ENCODE measurements at regions not wholly inside any gene's neighbourhood (a gene's known extent, or its start where the extent isn't known, plus 50 kb on each side); places are given as distances from the start of the nearest gene placed in this dataset.

GRCh38 chr2:41851554-41851953 is 196.3 kb upstream of the PKDCC start:
- Mint-ChIP-seq H3K9me3 (no peaks in the 10 kb centered on the region), H3K27me3 (peaks cover 31% of the 10 kb centered on the region), H3K4me1 (no peaks in the 10 kb centered on the region), H3K4me3 (no peak overlapping the region), H3K27ac (no peak overlapping the region), H3K36me3 (ENCODE audit: low read depth) (no peaks in the 10 kb centered on the region)
- no peak for DNase-seq
- POLR2A ChIA-PET: no interaction called here
- CTCF ChIA-PET: interaction anchor here (0.6 to 5.2 kb wide), 4 partner anchors 10 to 235 kb away, joined by 3 to 49 read pairs (median 4); no protein-coding TSS in a partner anchor

- DNase-seq: no peak
- Mint-ChIP-seq H3K4me1 (no peaks in the 10 kb centered on the region), H3K9me3 (no peaks in the 10 kb centered on the region), H3K27me3 (peaks cover 17% of the 10 kb centered on the region), H3K4me3 (no peak overlapping the region), H3K27ac (no peak overlapping the region), H3K36me3 (ENCODE audit: low read depth) (no peaks in the 10 kb centered on the region)
- CTCF ChIA-PET: interaction anchor here (0.6 to 5.2 kb wide), 11 partner anchors 10 to 379 kb away, joined by 3 to 49 read pairs (median 4); no protein-coding TSS in a partner anchor
- POLR2A ChIA-PET: interaction anchor here (2.5 kb wide), 1 partner anchor 13 kb away, joined by 8 read pairs; no protein-coding TSS in a partner anchor
These were observed 194.2 kb upstream of the PKDCC start for GRCh38 chr2:41853427-41854191.

GRCh38 chr2:41854227-41854626 is 193.6 kb upstream of the PKDCC start:
- no peak overlapping the region for H3K27ac Mint-ChIP-seq
- no peaks in the 10 kb centered on the region for H3K9me3 Mint-ChIP-seq
- H3K27me3 Mint-ChIP-seq: peaks cover 16% of the 10 kb centered on the region
- ChIA-PET CTCF (interaction anchor here (0.7 to 5.2 kb wide), 8 partner anchors 10 to 269 kb away, joined by 3 to 49 read pairs (median 6); no protein-coding TSS in a partner anchor), POLR2A (interaction anchor here (2.5 kb wide), 1 partner anchor 14 kb away, joined by 8 read pairs; no protein-coding TSS in a partner anchor)
- no peaks in the 10 kb centered on the region for H3K4me1 Mint-ChIP-seq
- H3K36me3 Mint-ChIP-seq (ENCODE audit: low read depth): no peaks in the 10 kb centered on the region
- DNase-seq: no peak
- no peak overlapping the region for H3K4me3 Mint-ChIP-seq

GRCh38 chr2:41856946-41857345 is 190.9 kb upstream of the PKDCC start:
- Mint-ChIP-seq H3K36me3 (ENCODE audit: low read depth) (no peaks in the 10 kb centered on the region), H3K27ac (no peak overlapping the region), H3K4me1 (no peaks in the 10 kb centered on the region), H3K9me3 (no peaks in the 10 kb centered on the region), H3K27me3 (peaks cover 13% of the 10 kb centered on the region), H3K4me3 (no peak overlapping the region)
- ChIA-PET POLR2A (no interaction called here), CTCF (interaction anchor here (1.3 to 2.6 kb wide), 2 partner anchors 13 to 230 kb away, joined by 3 to 8 read pairs; no protein-coding TSS in a partner anchor)
- DNase-seq: no peak

- H3K4me3 Mint-ChIP-seq: no peak overlapping the region
- peaks cover 16% of the 10 kb centered on the region for H3K27me3 Mint-ChIP-seq
- no peaks in the 10 kb centered on the region for H3K36me3 Mint-ChIP-seq (ENCODE audit: low read depth)
- H3K4me1 Mint-ChIP-seq: no peaks in the 10 kb centered on the region
- no peak overlapping the region for H3K27ac Mint-ChIP-seq
- H3K9me3 Mint-ChIP-seq: no peaks in the 10 kb centered on the region
- CTCF ChIA-PET: interaction anchor here (0.8 to 1.6 kb wide), 2 partner anchors 8 to 227 kb away, joined by 3 to 6 read pairs; no protein-coding TSS in a partner anchor
- DNase-seq: no peak
- POLR2A ChIA-PET: no interaction called here
These were observed 188.0 kb upstream of the PKDCC start for GRCh38 chr2:41859615-41860514.

GRCh38 chr2:41863062-41863461 is 184.8 kb upstream of the PKDCC start:
- ChIA-PET POLR2A (no interaction called here), CTCF (interaction anchor here (1.6 kb wide), 1 partner anchor 10 kb away, joined by 6 read pairs; no protein-coding TSS in a partner anchor)
- Mint-ChIP-seq H3K4me1 (peaks cover 9% of the 10 kb centered on the region), H3K9me3 (no peaks in the 10 kb centered on the region), H3K4me3 (no peak overlapping the region), H3K36me3 (ENCODE audit: low read depth) (no peaks in the 10 kb centered on the region), H3K27ac (no peak overlapping the region), H3K27me3 (peaks cover 22% of the 10 kb centered on the region)
- DNase-seq: no peak

- CTCF ChIA-PET: interaction anchor here (0.7 to 2.0 kb wide), 2 partner anchors 8 to 221 kb away, joined by 3 to 6 read pairs; no protein-coding TSS in a partner anchor
- H3K27ac Mint-ChIP-seq: no peak overlapping the region
- peaks cover 12% of the 10 kb centered on the region for H3K4me1 Mint-ChIP-seq
- POLR2A ChIA-PET: no interaction called here
- DNase-seq: no peak
- H3K4me3 Mint-ChIP-seq: no peak overlapping the region
- H3K27me3 Mint-ChIP-seq: peaks cover 19% of the 10 kb centered on the region
- no peaks in the 10 kb centered on the region for H3K36me3 Mint-ChIP-seq (ENCODE audit: low read depth)
- no peaks in the 10 kb centered on the region for H3K9me3 Mint-ChIP-seq
These were observed 182.6 kb upstream of the PKDCC start for GRCh38 chr2:41865263-41865662.

- peak overlapping the region; percentile 31 for H3K4me3 Mint-ChIP-seq
- peaks cover 17% of the 10 kb centered on the region for H3K27me3 Mint-ChIP-seq
- no peaks in the 10 kb centered on the region for H3K9me3 Mint-ChIP-seq
- POLR2A ChIA-PET: interaction anchor here (0.9 kb wide), 1 partner anchor 29 kb away, joined by 4 read pairs; no protein-coding TSS in a partner anchor
- DNase-seq: no peak
- CTCF ChIA-PET: interaction anchor here (0.8 to 8.1 kb wide), 4 partner anchors 21 to 220 kb away, joined by 3 to 278 read pairs (median 4); no protein-coding TSS in a partner anchor
- H3K27ac Mint-ChIP-seq: no peak overlapping the region
- H3K4me1 Mint-ChIP-seq: peaks cover 13% of the 10 kb centered on the region
- no peaks in the 10 kb centered on the region for H3K36me3 Mint-ChIP-seq (ENCODE audit: low read depth)
These were observed 180.3 kb upstream of the PKDCC start for GRCh38 chr2:41867553-41867952.

GRCh38 chr2:41869542-41870264 is 178.1 kb upstream of the PKDCC start:
- H3K9me3 Mint-ChIP-seq: no peaks in the 10 kb centered on the region
- no peaks in the 10 kb centered on the region for H3K36me3 Mint-ChIP-seq (ENCODE audit: low read depth)
- ChIA-PET CTCF (interaction anchor here (1.0 to 8.1 kb wide), 16 partner anchors 9 to 490 kb away, joined by 3 to 278 read pairs (median 4); partner anchors contain the start of gene PKDCC), POLR2A (interaction anchor here (0.6 to 2.0 kb wide), 3 partner anchors 26 to 217 kb away, joined by 3 to 7 read pairs (median 6); no protein-coding TSS in a partner anchor)
- peaks cover 18% of the 10 kb centered on the region for H3K4me1 Mint-ChIP-seq
- H3K4me3 Mint-ChIP-seq: no peak overlapping the region
- no peak overlapping the region for H3K27ac Mint-ChIP-seq
- DNase-seq: peak; percentile 73
- peaks cover 16% of the 10 kb centered on the region for H3K27me3 Mint-ChIP-seq

- CTCF ChIA-PET: interaction anchor here (1.0 to 8.1 kb wide), 16 partner anchors 8 to 489 kb away, joined by 3 to 278 read pairs (median 4); partner anchors contain the start of gene PKDCC
- no peak overlapping the region for H3K4me3 Mint-ChIP-seq
- no peaks in the 10 kb centered on the region for H3K36me3 Mint-ChIP-seq (ENCODE audit: low read depth)
- no peak overlapping the region for H3K27ac Mint-ChIP-seq
- POLR2A ChIA-PET: interaction anchor here (1.3 to 2.0 kb wide), 3 partner anchors 26 to 216 kb away, joined by 6 to 7 read pairs (median 7); no protein-coding TSS in a partner anchor
- no peak for DNase-seq
- peaks cover 18% of the 10 kb centered on the region for H3K4me1 Mint-ChIP-seq
- H3K27me3 Mint-ChIP-seq: peaks cover 16% of the 10 kb centered on the region
- no peaks in the 10 kb centered on the region for H3K9me3 Mint-ChIP-seq
These were observed 177.6 kb upstream of the PKDCC start for GRCh38 chr2:41870265-41870585.

GRCh38 chr2:41871080-41871479 is 176.7 kb upstream of the PKDCC start:
- H3K27me3 Mint-ChIP-seq: peaks cover 12% of the 10 kb centered on the region
- ChIA-PET CTCF (interaction anchor here (0.9 to 8.1 kb wide), 5 partner anchors 9 to 217 kb away, joined by 3 to 278 read pairs (median 3); no protein-coding TSS in a partner anchor), POLR2A (interaction anchor here (1.7 to 2.0 kb wide), 2 partner anchors 25 to 215 kb away, joined by 7 read pairs; no protein-coding TSS in a partner anchor)
- peaks cover 18% of the 10 kb centered on the region for H3K4me1 Mint-ChIP-seq
- DNase-seq: no peak
- no peak overlapping the region for H3K4me3 Mint-ChIP-seq
- no peaks in the 10 kb centered on the region for H3K36me3 Mint-ChIP-seq (ENCODE audit: low read depth)
- H3K27ac Mint-ChIP-seq: no peak overlapping the region
- H3K9me3 Mint-ChIP-seq: no peaks in the 10 kb centered on the region

GRCh38 chr2:41872646-41873045 is 175.2 kb upstream of the PKDCC start:
- ChIA-PET POLR2A (no interaction called here), CTCF (interaction anchor here (0.6 to 8.1 kb wide), 7 partner anchors 8 to 215 kb away, joined by 3 to 278 read pairs (median 3); no protein-coding TSS in a partner anchor)
- H3K4me1 Mint-ChIP-seq: peaks cover 13% of the 10 kb centered on the region
- no peaks in the 10 kb centered on the region for H3K9me3 Mint-ChIP-seq
- H3K27ac Mint-ChIP-seq: no peak overlapping the region
- peaks cover 10% of the 10 kb centered on the region for H3K27me3 Mint-ChIP-seq
- H3K4me3 Mint-ChIP-seq: no peak overlapping the region
- H3K36me3 Mint-ChIP-seq (ENCODE audit: low read depth): no peaks in the 10 kb centered on the region
- no peak for DNase-seq

All from activated CD4-positive, alpha-beta memory T cell treated with anti-CD3 and anti-CD28 coated beads, Interleukin-2, amount 10 ng/mL, durations not matched to agents 7 days and 5 days (primary cell).